ENCODE measurements at regions not wholly inside any gene's neighbourhood (a gene's known extent, or its start where the extent isn't known, plus 50 kb on each side); places are given as distances from the start of the nearest gene placed in this dataset.

DNA sequence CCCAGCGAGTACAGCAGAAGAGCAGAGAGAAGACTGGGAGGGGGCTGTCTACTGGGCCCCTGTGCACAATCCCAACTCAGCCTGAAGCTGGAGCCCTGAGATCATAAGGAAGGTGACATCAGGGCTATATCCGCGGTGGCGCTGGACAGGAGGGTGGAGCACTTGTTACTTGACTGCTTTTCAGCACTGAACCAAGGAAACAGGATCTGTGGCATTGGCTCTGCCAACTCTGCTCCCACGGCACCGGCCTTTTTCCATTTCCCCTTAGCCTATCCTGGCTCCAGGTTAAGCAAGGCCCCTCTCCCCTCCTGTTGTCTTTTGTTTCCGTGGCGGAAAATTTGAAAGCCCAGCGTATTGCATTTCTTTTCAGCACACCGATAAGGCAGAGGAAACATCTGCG is 125.0 kb upstream of the IRX3 start:
- DNase-seq (ENCODE audit: low spot score): no peak

GRCh38 chr16:54409982-54410381 is 123.4 kb upstream of the IRX3 start:
- no peak for DNase-seq (ENCODE audit: low spot score)

DNA sequence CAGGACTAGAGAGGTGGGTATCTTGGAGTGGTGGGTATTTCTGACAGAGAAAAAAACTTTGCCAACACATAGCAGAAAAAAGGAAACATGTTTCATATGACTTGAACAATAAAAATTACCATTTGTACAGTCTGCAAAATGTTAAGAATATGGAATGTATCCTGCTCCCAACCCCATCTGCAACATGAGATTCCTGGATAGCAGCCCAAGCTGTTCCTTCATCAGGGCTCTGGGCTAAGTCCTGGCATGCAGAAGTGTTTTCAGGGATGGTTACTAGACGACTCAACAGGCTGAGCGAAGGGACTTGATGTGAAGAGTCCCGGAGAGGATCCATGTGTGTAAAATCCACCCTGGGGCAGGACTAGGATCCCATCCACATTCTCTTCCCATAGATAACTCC is 121.0 kb upstream of the IRX3 start:
- DNase-seq (ENCODE audit: low spot score): no peak

DNA sequence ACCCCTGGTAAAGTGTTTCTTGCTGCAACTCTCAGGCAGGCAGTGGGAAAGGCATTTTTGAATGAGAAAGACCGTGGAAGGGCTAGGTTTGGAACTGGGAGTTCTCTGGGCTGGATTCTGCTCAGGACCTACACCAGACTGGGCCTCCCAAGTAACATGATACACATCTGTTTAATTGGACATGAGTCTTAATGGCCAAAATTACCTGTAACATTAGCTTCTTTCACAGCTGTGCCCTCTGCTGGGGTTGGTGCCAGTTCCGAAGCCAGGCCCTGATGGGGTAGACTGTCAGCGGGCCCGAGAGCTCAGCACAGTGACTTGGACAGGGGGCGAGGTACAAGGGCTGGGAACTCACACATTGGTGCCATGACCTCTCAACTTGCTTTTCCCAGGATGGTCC is 118.9 kb upstream of the IRX3 start:
- no peak for DNase-seq (ENCODE audit: low spot score)

DNA sequence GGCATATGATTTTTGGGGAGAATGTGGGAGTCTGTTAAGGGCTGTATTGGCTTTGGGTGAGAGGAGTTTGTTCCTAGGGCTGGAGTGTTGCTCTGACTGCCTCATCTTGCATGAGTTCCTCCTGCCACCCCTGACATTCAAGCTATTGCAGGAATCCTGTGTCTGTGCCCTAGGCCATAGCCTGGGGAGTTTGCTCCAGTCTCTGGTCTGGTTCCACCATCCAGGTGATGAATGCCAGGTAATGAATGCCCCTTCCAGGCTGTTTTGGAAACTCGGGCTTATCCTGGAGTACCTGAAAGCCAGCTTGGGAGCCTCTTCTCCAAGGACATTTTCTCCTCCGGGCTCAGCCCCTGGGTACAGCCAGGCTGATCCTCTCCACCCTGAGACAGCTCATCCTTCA is 117.0 kb upstream of the IRX3 start:
- no peak for DNase-seq (ENCODE audit: low spot score)

DNA sequence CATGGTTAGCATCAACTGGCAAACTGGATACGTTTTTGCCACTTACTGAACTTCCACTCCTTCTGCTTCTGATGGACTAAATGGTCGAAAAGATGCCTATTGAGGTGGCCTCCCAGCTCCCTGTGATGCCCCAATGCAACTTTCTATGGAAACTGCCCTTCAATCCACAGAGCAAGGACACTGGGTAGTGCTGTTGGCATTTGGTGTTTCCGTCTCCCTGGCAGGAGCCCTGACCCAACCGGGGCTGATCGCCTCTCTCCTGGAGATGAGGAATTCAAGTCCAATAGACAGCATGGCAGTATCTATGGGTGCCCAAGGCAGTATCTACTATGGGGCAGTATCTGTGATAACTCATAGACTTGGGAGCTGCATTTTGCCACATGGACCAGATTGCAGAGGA is 116.3 kb upstream of the IRX3 start:
- DNase-seq (ENCODE audit: low spot score): no peak

GRCh38 chr16:54402270-54402669 is 115.7 kb upstream of the IRX3 start:
- DNase-seq (ENCODE audit: low spot score): no peak

- no peak for DNase-seq (ENCODE audit: low spot score)
Measured at GRCh38 chr16:54400261-54400660, 113.7 kb upstream of the IRX3 start.

GRCh38 chr16:54398986-54399385 is 112.4 kb upstream of the IRX3 start:
- DNase-seq (ENCODE audit: low spot score): no peak

- no peak for DNase-seq (ENCODE audit: low spot score)
Measured at GRCh38 chr16:54397838-54398237, 111.3 kb upstream of the IRX3 start.

GRCh38 chr16:54397190-54397835 is 110.7 kb upstream of the IRX3 start:
- no peak for DNase-seq (ENCODE audit: low spot score)

GRCh38 chr16:54389836-54390494 is 103.4 kb upstream of the IRX3 start:
- DNase-seq (ENCODE audit: low spot score): no peak

- DNase-seq (ENCODE audit: low spot score): no peak
Measured at GRCh38 chr16:54385141-54385540, 98.6 kb upstream of the IRX3 start.

DNA sequence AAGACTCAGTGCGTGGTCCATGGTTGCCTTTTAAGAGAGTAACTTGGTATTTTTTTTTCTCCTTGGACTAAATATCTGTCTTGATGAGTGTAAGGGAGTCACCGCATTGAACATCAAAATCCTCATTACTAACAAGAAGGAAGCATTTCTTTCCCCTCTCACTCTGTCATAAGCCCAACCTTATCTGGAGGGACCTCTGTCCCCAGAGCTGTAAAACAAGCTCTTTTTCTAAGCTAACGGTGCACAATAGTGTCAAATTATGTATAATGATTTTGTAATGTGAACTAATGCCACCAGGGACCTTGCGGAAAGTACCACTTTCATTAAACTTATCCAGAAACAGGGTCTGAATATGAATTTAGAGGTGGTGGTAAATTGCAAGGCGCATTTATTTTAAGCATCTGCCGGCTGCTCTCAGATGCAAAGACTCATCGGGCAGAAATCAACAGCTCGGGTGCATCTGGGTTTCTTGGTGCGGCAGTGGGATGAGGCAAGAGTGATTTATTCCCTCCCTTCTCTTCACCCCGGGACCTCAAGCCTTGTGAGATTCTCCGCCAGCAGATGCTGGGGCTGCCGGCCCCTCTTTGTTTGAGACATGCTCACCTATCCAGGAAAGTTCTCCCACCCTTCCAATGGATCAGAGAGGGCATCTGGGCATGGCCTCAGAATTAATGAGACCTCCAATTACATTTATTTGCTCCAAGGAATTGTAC is 95.2 kb upstream of the IRX3 start:
- no peak for DNase-seq (ENCODE audit: low spot score)

- no peak for DNase-seq (ENCODE audit: low spot score)
Measured at GRCh38 chr16:54375071-54375470, 88.5 kb upstream of the IRX3 start.

DNA sequence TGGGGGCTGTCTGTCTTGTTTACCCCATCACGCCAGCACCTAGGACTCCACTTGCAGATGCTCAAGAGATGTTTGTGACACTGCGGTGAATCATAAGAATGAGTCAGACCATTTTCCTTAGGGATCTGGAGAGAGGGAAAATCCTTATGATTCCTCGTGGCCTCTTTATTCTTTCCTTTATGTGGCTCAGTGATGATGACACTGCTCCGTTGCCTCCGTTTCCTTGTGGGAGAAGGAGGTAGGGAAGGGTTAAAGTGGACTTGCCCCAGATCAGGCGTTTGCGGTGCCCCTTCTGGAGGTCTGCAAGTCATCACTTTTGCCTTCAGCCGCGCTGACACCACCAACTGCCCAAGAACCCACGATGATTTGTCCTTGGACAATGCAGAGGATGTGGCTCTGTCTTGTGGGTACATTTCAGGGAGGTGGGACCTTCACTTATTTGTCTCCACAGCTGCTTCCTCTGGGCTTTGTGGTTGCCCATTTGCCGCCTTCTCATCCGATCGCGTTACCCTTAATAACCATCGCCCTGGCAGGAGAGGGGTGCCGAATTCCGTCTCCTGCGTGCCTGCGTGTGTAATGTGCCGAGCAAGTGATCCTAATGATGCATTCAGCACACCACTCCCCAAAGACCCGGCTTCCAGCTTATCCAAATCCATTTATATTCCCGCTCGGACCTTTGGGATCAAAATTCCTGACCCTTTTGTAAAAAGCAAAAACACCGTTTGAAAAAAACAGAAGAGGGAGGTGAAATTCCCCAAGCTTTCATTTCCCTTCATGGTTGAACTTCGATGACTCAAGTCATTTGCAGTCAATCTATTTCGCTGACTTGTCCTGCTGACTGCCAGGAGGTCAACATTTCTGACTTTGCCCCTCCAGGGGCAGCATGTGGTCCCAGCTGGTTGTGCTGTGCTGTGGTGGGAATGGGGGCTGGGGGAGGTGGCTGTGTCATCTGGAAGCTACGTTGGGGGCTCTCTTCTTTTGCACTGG is 87.2 kb upstream of the IRX3 start:
- peak; percentile 2 for DNase-seq (ENCODE audit: low spot score)

DNA sequence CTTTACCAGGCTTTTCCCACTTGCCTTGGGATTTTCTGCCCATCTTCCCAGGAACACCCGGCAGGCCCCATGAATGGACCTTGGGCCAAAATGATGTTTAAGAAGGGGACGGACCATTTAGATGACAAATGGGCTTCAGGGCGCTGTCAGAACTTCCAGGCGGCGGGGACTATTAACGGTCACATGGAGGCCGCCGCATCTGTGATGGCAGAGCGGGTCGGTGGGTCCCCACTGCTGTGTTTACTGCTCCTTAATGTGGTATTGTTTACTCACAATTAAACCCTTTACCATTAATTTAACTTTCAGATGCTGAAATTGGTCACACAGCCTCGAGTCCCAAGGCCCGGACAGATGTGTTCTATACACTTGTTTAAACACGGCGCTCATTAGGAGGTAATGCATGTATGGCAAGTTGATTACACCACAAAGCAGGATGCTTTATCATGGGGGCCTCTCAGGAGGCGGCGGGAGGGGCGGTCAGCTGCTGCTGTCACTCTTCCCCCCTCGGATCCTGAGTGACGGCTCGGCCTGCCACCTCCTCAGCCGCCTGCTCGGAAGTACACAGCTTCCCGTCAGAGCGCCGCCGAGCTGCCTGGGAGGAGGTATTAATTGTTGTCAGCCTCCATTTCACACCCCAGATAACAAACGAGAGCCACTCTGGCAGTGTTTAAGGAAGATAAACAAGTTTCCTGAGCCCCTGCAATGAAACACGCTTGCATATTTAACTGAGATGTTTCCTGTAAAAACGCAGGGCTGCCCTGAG is 83.9 kb upstream of the IRX3 start:
- no peak for DNase-seq (ENCODE audit: low spot score)

DNA sequence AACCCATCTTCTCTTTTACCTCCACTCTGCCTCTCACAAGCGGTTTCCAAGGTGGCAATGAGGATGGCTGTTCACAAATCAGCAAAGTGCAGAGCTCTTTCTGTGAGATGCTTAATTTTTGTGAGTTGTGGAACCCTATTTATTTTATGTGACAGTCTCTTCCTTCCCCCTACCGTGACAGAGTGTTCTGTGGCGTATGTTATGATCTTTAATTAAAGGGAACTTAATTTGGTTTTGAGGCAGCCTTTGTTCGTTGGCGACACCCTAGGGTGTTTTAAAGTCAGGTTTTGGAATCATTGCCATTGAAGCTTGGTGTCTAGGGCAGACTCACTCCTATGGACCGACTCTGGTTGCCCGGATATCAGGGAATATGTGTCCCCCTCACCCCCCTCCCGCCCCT is 83.3 kb upstream of the IRX3 start:
- no peak for DNase-seq (ENCODE audit: low spot score)

- DNase-seq (ENCODE audit: low spot score): no peak
Measured at GRCh38 chr16:54366943-54367342, 80.4 kb upstream of the IRX3 start.

DNA sequence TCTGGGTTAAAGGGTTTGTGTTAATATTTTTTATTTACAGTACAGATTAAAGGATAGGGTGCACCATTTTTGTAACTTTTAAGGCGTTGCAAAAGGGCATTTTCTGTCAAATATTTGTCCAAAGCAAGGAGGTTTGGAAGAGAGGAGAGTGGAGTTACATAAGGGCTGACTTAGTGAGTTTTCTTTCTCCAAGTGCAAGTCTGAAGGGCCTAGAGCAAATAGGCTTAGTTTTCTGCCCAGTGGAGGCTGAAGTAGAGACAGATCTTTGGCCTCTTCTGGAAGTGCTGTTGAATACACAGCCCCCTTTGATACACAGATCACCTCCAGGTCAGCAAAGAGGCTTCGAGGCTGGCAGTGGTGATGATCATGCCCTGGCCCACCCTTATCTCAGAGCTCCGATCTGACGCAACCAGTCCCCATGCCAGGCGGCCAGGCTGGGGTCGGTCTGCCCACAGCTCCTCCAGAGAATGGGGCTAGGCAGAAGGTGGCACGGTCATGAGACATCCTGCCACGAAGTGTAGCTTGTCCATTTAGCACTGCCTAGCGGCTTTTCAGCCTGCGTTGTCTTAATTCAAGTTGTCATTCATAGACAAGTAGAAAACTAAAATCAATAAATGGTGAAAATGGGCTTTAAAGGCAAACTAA is 79.5 kb upstream of the IRX3 start:
- DNase-seq (ENCODE audit: low spot score): no peak

DNA sequence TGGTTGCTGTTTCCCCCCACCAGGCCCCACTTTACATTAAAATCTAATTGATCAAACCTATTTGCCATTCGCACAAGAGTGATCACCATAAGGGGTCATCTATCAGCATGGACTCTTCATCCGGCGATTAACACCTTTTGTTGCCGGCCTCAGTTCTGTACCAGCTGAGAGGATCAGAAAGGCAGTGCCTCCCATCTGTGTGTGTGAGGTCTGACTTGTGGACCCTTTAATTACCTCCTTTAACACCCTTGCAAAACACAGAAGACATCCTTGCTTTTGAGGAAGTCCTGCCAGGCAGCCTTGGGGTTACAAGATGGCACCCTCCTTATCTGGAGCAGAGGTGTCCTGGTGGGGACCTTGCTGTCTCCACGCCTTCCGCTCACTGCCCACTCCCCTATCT is 77.2 kb upstream of the IRX3 start:
- DNase-seq (ENCODE audit: low spot score): no peak

All from LoVo (cell line).